HG02678 (cell line): ENCODE measurements at regions not wholly inside any gene's neighbourhood (a gene's known extent, or its start where the extent isn't known, plus 50 kb on each side); places are given as distances from the start of the nearest gene placed in this dataset.
"Not testable (repeated sequence)": the region's sequence is repeated elsewhere in the genome, so short reads cannot be mapped to it uniquely, and the experiment has no call there.

Experiments
- ATAC-seq: cut with Tn5 transposase; IDR thresholded peaks from one replicate; pipeline ENCODE4 v1.9.1; 2021; ENCODE audit warnings: mild to moderate bottlenecking, moderate library complexity; ENCODE audit not compliant: unreplicated experiment

DNA sequence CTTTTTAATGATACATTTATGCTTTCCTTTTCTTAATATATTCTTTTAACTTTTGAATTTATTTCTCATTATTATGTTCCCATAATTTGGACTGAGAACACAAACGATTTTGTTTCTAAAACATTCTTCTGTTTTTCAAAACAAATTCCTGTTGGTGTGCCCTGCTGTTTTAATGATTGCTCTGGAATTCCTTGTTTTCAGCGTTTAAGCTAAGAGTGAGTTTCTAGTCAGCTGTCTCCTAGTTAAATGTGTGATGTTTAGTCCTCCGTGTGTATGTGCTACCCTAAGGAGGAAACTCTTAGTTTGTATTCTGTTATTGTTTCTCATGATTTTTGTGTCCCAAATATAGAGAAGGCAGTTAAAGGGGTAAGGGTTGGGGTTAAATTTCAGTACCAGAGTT is 306.1 kb upstream of the RGS17 start:
- no peak for ATAC-seq

DNA sequence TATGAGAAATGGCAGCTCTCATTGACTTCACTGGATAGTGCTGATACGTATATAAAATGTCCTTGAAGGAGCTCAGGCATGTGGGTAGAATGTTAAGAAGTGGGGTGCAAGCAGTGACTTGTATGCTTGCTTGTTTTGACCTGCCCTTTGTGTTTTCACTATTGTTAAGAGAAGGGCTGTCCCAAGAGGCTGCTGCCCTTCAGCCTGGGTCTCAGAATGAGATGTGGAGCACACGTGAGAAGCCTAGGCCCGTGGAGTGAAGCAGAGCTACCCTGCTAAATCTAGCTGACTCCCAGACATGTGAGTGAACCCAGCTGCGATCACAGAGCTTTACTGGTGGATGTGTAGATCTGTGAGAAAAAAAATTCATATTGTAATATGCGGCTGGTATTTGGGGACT is 305.3 kb upstream of the RGS17 start:
- ATAC-seq: no peak

DNA sequence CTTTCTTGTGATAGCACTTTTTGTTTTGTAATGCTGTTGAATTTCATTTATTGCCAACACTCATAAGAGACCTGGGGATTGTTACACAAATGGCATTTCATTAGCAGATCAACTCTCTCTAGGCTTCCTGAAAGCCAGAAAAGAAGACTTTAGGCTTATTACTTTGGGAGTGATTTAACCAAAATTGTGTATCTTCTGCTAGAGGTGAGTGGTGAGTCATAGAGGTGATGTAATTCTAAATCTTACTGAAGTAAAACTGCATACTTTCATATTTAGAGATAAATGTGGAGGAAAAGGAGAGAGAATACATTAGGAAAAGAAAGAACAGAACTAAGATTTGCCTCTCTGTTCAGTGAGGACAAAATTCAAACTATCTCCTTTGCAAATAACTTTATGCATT is 304.7 kb upstream of the RGS17 start:
- ATAC-seq: no peak

DNA sequence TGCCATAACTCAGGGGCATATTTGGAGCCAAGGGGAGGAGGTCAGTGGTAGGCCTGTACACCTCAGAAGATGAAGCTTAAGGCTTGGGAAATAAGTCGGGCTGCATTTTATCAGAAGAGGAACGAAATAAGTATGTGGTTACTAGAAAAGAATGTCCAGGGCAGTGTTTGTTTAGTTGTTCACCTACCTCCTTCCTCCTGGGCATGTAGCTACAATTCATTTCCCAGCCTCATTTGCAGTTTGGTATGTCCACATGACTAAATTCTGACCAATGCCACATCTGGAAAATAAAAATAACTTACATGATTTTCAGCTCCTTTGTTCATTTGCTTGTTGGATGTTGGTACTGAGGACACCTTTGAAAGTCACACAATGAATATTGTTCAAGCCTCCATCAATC is 294.5 kb upstream of the RGS17 start:
- no peak for ATAC-seq

DNA sequence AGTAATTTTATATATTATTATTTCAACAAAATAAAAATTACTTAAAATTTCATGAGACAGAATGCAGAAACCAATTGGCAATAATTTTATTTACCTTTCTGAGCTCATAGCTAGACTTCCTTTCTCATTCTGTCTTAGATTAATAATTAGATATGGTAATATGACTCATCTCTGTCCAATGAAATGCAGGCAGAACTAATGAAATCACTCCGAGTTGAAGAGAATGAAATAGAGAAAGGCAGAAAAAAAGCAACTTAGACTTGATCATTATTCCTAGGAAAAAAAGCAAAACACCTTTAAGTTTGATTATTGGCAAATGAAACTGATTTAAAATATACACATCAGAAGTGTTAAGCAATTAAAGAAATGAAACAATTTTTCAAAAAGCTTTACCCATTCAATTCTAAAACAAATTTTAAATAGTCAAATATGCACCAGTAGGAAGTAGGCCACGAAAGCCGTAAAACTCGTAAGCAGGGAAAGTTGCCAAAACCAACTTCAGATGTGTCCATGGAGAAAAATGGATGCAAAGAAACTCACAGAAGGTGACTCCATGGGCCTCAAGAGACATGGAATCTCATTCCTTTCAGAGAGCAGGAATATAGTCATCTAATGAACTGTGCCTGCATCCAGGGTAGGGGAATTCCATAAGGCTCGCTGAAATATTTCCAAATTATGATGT is 293.8 kb upstream of the RGS17 start:
- no peak for ATAC-seq

DNA sequence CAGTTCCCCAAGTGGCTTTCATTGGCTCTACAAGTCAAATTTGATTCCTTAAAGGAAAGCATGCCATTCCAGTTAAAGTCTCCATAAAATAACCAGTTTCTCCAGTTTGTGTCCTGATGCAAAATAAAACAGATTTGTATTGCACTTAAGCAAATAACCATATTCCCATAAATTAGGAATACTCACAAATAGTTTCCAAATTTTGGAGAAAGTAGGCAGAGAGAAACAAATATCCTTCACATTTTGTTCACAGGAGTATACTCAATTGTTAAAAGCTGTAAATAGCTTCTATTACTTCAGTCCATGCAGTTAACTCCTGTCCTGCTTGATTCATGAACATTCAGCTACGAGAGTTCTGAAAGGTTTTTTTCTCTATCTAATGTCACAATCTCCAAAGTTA is 281.4 kb upstream of the RGS17 start:
- no peak for ATAC-seq

DNA sequence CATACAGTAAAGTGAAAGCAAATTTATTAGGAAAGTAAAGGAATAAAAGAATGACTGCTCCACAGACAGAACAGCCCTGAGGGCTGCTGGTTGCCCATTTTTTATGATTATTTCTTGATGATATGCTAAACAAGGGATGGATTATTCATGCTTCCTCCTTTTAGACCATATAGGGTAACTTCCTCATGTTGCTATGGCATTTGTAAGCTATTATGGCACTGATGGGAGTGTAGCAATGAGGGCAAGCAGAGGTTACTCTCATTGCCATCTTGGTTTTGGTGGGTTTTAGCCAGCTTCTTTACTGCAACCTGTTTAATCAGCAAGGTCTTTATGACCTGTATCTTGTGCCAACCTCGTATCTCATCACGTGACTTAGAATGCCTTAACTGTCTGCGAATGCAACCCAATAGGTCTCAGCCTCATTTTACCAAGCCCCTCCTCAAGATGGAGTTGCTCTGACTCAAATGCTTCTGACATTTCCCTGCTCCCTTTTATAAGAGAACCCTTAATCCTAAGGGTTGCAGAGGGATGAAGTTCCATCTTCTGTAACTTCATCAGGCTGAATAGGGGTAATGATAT is 280.1 kb upstream of the RGS17 start:
- ATAC-seq: no peak

DNA sequence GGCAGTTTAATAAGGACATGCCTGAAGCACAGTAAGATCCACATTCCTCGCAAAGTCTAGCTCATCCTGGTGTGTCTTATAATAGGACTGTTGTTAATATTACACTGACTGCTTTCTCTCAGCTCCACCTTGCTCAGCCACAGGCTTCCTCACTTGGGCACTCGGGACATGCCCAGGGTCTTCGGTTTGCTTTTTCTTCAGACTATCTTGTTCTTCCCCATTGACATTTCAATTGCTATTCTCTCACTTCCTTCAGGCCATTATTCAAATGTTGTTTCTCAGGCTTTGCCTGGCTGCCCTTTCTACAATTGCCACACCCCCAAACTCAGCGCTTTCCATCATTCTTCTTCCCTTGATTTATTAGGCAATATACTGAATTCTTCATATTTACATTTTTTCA is 274.8 kb upstream of the RGS17 start:
- ATAC-seq: no peak

DNA sequence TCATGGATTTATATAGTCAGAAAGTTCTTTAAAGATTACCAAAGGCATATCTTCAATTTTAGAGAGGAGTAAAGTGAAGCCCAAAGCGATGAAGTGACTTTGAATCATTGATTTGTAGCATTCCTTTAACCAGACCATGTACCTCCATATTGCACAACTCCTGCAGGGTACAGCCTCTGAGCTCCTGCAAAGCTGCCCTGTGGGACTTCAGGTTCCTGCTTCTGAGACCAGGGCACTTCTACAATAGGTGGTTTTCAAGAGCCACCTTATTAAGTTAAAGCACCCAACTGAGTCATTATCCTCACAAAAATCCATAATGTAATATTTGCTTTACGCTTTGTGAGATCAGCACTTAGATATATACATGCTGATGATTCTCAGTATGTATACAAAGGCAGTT is 270.7 kb upstream of the RGS17 start:
- ATAC-seq: no peak

DNA sequence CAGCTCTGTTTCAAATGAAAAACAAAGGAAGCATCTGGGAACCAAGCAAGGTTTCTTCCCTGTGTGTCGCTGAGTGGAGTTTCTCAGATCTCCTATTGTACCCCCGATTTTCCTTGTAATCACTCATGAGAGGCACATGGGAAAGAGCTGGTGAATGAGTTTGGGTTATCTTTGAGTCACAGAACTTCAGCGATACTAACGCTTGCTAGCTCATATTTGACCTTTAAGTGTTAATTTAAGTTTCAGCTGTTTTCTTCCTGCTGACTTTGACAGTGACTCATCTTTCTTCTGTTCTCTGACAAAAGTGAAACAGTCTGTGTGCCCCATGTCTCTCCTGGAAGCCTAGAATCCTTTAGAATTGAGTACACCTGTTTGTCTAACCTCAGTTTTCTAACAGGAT is 261.1 kb upstream of the RGS17 start:
- ATAC-seq: no peak

DNA sequence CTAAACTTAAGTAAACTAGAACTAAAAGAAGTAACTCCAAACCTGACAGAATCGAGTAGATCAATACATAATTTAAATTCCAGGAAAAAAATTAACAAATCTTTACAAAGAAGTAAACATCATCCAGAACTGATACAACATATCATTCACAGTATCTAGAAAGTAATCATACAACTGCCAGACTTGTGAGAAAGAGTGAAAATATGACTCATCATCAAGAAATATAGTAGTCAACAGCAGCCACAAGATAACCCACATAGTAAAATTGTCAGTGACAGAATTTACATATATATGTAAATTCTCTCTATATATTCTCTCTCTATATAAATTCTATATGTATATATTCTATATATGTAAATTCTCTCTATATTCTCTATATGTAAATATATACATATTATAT is 242.8 kb upstream of the RGS17 start:
- ATAC-seq: no peak

DNA sequence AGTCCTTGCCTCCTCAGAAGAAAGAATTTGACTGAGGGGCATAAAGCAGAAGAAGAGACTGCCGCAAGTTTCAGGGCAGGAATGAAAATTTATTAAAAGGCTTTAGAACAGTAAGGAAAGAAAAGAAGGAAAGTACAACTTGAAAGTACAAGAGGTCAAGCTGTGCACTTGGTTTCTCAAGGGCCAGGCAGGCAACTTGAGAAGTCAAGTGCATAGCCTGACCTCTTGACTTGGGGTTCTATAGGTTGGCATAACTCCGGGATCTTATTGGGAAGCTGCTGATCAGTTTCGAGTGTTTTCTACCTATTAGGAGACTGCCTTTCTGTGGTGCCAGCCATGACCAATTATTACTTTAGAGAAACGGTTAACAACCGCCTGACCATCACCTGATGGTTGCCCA is 237.0 kb upstream of the RGS17 start:
- no peak for ATAC-seq

DNA sequence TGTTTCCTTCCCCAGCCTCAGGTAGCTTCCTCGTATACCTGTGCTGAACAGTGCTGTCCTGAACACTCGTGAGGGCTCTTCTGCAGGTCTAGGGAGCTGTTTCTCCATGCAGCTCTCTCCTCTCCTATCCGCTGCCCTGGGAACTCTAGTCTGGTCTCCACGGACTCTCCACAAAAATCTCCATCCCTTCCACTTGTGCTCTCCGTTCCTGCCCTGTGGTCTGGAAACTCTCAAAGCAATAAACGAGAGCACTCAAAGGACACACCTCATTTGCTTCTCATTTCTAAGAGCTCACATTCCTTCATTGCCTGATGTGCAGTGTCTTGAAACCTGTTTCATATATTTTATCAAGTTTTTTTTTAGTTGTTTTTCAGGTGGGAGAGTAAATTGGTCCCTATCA is 235.9 kb upstream of the RGS17 start:
- no peak for ATAC-seq

DNA sequence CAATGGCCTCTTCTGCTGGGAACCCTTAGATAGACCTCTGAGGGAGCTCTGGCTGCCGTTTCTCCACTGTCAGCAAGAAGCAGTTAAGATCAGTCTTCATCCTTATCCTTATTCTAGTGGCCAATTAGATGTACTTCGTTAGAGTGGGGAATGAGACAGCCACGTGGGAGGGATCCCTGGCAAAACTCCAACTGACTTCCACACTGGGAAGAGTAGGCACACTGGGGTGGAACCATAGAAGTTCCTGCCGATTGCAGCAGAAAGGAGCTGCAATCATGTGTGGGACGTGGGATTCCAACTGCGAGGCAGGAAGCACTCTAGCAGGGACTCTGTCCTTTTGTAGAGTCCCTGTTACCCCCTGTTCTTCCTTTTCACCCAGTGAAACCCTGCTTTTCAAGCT is 226.3 kb upstream of the RGS17 start:
- no peak for ATAC-seq

DNA sequence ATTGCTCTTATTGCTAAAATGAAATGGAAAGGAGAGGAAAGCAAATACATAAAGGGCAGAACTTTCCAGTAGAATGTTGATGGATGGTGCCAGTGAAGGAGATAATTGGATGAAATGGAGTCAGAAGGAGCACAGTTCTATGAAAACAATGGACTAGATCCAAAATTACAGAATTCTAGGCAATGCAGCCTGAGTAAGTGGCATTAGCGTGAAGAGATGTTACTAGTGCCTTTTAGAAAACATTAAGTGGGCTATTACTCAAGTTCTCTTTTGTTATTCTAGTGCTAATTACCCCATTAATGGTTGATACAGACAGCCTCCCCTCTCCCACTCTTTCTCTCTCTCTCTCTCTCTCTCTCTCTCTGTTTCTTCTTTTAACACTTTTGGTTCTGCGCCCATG is 209.5 kb upstream of the RGS17 start:
- no peak for ATAC-seq

DNA sequence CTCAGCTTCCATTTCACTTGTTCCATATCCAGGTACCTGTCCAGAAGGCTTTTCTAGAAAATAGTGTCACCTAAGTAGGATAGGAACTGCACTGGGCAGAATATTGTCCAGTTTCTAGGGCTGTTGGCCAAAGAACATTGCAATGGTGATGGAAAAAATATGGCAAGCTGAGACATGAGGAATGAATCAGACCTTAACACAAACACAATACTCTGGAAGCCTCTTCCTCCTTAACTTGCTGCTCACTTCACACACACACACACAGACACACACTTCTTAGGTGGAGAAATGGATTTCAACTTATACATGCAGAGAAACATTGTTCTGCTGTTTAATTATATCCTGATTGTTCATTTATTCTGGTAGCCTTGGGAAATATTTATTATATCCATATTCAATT is 203.0 kb upstream of the RGS17 start:
- no peak for ATAC-seq

DNA sequence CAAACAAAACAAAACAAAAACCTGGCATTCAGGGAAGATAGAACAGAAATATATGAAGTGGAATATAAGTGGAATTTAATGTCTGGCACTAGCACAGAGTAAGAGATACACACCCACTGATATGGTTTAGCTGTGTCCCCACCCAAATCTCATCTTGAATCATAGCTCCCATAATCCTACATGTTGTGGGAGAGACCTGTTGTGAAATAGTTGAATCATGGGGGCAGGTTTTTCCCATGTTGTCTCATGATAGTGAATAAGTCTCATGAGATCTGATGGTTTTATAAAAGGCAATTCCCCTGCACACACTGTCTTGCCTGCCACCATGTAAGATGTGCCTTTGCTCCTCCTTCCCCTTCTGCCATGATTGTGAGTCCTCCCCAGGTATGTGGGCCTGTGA is 200.1 kb upstream of the RGS17 start:
- ATAC-seq: not testable (repeated sequence)

DNA sequence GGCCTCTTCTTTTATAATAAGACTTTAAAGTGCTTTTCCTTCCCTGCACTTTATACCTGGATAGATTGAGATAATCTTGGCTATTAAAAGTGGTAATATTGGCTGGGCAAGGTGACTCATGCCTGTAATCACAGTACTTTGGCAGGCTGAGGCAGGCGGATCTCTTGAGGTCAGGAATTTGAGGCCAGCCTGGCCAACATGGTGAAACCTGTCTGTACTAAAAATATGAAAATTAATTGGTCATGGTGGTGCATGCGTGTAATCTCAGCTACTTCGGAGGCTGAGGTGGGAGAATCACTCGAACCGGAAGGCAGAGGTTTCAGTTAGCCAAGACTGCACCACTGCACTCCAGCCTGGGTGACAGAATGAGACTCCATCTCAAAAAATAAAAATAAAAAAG is 197.1 kb upstream of the RGS17 start:
- ATAC-seq: no peak

DNA sequence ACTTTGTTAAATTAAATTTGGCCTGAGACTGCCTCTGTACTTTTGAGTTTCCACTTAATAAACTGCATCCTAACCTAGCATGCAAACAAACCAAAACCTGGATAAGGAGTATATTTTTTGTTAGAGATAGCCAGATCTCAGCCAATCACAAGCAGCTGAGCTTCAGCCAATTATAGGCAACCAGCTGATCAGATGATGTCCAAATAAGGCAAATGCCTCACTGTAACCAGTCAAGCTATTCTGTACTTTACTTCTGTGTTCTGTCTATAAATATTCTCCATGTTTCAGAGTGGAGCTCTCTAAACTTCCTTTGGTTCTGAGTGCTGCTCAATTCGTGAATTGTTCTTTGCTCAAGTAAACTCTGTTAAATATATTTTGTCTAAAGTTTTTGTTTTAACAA is 194.6 kb upstream of the RGS17 start:
- no peak for ATAC-seq

DNA sequence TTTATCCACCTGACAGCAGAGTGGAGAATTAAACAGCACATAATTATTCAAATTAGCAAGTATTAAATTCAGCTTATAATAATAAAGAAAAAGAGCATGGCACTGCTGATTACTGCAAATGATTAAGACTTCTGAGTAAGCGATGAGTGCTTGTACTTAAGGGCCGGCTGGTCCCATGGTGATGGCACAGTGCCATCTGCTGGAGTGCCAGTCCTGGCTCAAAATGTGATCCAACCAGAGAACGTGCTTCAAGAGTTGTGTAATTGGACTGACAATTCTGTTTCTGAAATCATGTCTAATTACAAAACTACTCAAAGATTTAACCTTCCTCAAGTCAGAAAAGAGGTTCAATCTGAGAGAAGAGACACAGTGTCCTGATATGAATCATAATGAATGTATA is 181.6 kb upstream of the RGS17 start:
- ATAC-seq: peak; percentile 74

DNA sequence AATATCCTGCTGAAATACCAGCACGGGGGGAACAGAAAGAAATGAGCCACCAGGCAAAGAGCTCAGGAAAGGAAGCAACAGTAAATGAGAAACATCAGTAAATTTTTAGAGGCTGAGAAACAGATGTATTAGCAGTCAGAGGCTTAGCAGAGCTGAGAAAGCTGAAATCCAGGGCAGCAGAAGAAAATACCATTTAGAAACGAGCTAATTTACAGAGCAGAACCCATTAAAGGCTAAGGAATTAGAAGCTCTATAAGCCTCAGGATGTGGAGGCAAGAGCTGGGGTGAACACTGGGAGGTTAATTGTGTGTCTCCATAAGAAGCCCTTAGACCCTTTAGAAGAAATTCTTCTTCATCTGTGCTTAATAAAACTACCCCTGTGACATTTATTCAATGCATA is 178.6 kb upstream of the RGS17 start:
- no peak for ATAC-seq

DNA sequence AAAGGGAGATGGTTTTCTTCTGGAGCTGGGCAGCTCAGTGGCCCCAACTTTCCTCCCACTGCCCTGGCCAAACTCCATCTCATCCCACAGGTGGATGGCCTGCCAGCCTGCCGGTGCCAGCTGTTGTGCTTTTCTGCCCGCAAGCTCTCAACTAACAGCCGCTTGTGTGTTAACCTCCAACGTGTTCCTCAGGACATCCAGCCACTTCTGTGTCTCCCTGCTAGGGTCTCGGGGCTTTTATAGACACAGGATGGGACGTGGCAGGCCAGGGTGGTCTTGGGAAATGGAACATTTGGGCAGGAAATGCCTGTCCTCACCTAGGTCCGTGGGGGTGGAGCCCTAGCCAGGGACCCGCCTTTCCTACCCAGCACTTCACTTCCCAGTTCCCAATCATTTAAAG is 171.1 kb upstream of the RGS17 start:
- ATAC-seq: no peak

DNA sequence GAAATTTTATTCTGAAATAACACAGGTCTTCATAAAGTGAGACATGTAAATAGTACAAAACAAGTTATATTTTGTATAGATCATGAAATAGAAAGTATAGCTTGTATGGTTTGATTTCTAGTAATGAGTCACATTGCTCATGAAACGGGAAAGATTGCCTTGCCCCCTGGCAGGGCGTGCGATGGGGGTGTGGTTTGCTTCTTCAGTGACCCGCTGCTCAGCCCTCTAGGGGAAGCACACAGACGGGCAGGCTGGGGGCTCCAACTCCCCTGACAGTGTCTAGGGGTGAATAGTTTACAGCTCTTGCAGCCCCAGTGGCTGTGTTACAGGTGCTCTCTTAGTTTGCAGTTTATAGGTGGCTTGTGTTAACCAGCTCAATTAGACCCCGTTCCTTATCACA is 170.5 kb upstream of the RGS17 start:
- ATAC-seq: no peak
